ENCODE measurements at regions not wholly inside any gene's neighbourhood (a gene's known extent, or its start where the extent isn't known, plus 50 kb on each side); places are given as distances from the start of the nearest gene placed in this dataset.

GRCh38 chr5:60349891-60350415, 350.0 kb downstream of the DEPDC1B start:
- no peak for TF ChIP-seq GATA2 (IDR thresholded peaks at IDR 0.05; ENCODE audit: low read depth, low read length)
- no peak for TF ChIP-seq GATA3 (IDR thresholded peaks at IDR 0.05; ENCODE audit: low read depth, low read length)

Data from SH-SY5Y (cell line).